ENCODE measurements at regions not wholly inside any gene's neighbourhood (a gene's known extent, or its start where the extent isn't known, plus 50 kb on each side); places are given as distances from the start of the nearest gene placed in this dataset.
A peak's percentile ranks its signal among the peaks of the same experiment; 100 is the strongest.
"Not testable (repeated sequence)": the region's sequence is repeated elsewhere in the genome, so short reads cannot be mapped to it uniquely, and the experiment has no call there.

- Histone ChIP-seq H3K4me2 (no peak overlapping the region), H3K4me3 (no peak overlapping the region), H3K9me3 (peaks cover 4% of the 10 kb centered on the region; the same call in 1 of the 3 replicates), H3K4me1 (no peaks in the 10 kb centered on the region), H3K27ac (no peak overlapping the region)
- POLR2A ChIA-PET, result no interaction called here
- WGBS (ENCODE audit: missing lambda C conversion rate), result 78% methylated on average over 4 of the region's 4 CpGs
- TF ChIP-seq EP300 (IDR thresholded peaks at IDR 0.05) (no peak), HDAC2 (IDR thresholded peaks at IDR 0.05) (no peak), KDM5A (IDR thresholded peaks at IDR 0.05) (no peak)
- ATAC-seq (no peak), DNase-seq (ENCODE audit: low read depth in 1 of 2, low spot score in 1 of 2) (no peak), FAIRE-seq (no peak)
- CTCF ChIA-PET, result interaction anchor here (0.8 to 1.1 kb wide), 4 partner anchors 17 to 627 kb away, joined by 3 to 5 read pairs (median 3); no protein-coding TSS in a partner anchor
These were observed 75.6 kb downstream of the GRIN2B start for GRCh38 chr12:13905794-13906193.

- Histone ChIP-seq H3K9me3 (peaks cover 4% of the 10 kb centered on the region; the same call in 1 of the 3 replicates), H3K4me1 (peaks cover 18% of the 10 kb centered on the region), H3K4me3 (no peak overlapping the region), H3K4me2 (no peak overlapping the region), H3K27ac (peak overlapping the region in 1 of 2 experiments; percentile 35; a peak in 2 of 6 replicates)
- ATAC-seq (no peak), FAIRE-seq (no peak), DNase-seq (ENCODE audit: low read depth in 1 of 2, low spot score in 1 of 2) (no peak)
- no peak for TF ChIP-seq BCL3 (IDR thresholded peaks at IDR 0.05)
- TF ChIP-seq RNF2 (IDR thresholded peaks at IDR 0.05; ENCODE audit: borderline replicate concordance, low read depth), result no peak
- TF ChIP-seq ATOH8 (CRISPR knock-in tag; IDR thresholded peaks at IDR 0.05; ENCODE audit: low read depth), result no peak
- TF ChIP-seq HEYL (CRISPR knock-in tag; IDR thresholded peaks at IDR 0.05), result no peak
- TF ChIP-seq BHLHE40 (IDR thresholded peaks at IDR 0.05; ENCODE audit: low read depth, low read length), result no peak
- WGBS (ENCODE audit: missing lambda C conversion rate), result 70% methylated on average over 3 of the region's 3 CpGs
- POLR2A ChIA-PET, result no interaction called here
- CTCF ChIA-PET, result no interaction called here
These were observed 80.7 kb downstream of the GRIN2B start for GRCh38 chr12:13900718-13901117.

- peaks cover 21% of the 10 kb centered on the region for H3K4me1 ChIP-seq
- H3K9me3 ChIP-seq; DNase-seq (ENCODE audit: low read depth in 1 of 2, low spot score in 1 of 2); POLR2A ChIA-PET; FAIRE-seq; H3K4me3 ChIP-seq: not testable (repeated sequence)
- peak overlapping the region; percentile 22 to 71; a peak in 4 of 6 replicates for H3K27ac ChIP-seq
- peak overlapping the region; percentile 13; the same call in 1 of the 3 replicates for H3K4me2 ChIP-seq
- CTCF ChIA-PET, result interaction anchor here (1.3 kb wide), 1 partner anchor 159 kb away, joined by 5 read pairs; no protein-coding TSS in a partner anchor
- peak in 1 of 2 experiments; percentile 10; a peak in 1 of 6 replicates for ATAC-seq
- WGBS (ENCODE audit: missing lambda C conversion rate), result 64% methylated on average over 5 of the region's 5 CpGs
These were observed 83.0 kb downstream of the GRIN2B start for GRCh38 chr12:13898387-13898786.

GRCh38 chr12:13897811-13898210, 83.6 kb downstream of the GRIN2B start:
- DNase-seq (ENCODE audit: low read depth in 1 of 2, low spot score in 1 of 2) (no peak), ATAC-seq (no peak), FAIRE-seq (no peak)
- H3K9me3 ChIP-seq, result no peaks in the 10 kb centered on the region
- H3K4me2 ChIP-seq, result peak overlapping the region; percentile 13; the same call in 1 of the 3 replicates
- peak overlapping the region; percentile 22 to 71; a peak in 3 of 6 replicates for H3K27ac ChIP-seq
- H3K4me3 ChIP-seq, result no peak overlapping the region
- TF ChIP-seq CHD4 (IDR thresholded peaks at IDR 0.05; ENCODE audit: borderline replicate concordance), result no peak
- TF ChIP-seq BHLHE40 (IDR thresholded peaks at IDR 0.05; ENCODE audit: low read depth, low read length), result no peak
- no peak for TF ChIP-seq CHD2 (IDR thresholded peaks at IDR 0.05; ENCODE audit: low read length, partially characterized antibody)
- no peak for TF ChIP-seq RARB (CRISPR knock-in tag; IDR thresholded peaks at IDR 0.05)
- no peak for TF ChIP-seq BCL3 (IDR thresholded peaks at IDR 0.05)
- TF ChIP-seq RNF2 (IDR thresholded peaks at IDR 0.05; ENCODE audit: borderline replicate concordance, low read depth), result no peak
- TF ChIP-seq NPAS2 (CRISPR knock-in tag; IDR thresholded peaks at IDR 0.05; ENCODE audit: borderline replicate concordance), result no peak
- peak; percentile 53 for TF ChIP-seq ZC3H11A (IDR thresholded peaks at IDR 0.05)
- POLR2A ChIA-PET, result no interaction called here
- H3K4me1 ChIP-seq, result peaks cover 26% of the 10 kb centered on the region
- CTCF ChIA-PET, result interaction anchor here (1.3 to 1.4 kb wide), 2 partner anchors 84 to 158 kb away, joined by 3 to 5 read pairs; partner anchors contain the start of gene GRIN2B

All from A549 (cell line).